GM18858 (cell line): ENCODE measurements at regions not wholly inside any gene's neighbourhood (a gene's known extent, or its start where the extent isn't known, plus 50 kb on each side); places are given as distances from the start of the nearest gene placed in this dataset.

Experiments used
- ATAC-seq: cut with Tn5 transposase; IDR thresholded peaks from one replicate; pipeline ENCODE4 v1.9.1; 2021; ENCODE audit not compliant: unreplicated experiment

DNA sequence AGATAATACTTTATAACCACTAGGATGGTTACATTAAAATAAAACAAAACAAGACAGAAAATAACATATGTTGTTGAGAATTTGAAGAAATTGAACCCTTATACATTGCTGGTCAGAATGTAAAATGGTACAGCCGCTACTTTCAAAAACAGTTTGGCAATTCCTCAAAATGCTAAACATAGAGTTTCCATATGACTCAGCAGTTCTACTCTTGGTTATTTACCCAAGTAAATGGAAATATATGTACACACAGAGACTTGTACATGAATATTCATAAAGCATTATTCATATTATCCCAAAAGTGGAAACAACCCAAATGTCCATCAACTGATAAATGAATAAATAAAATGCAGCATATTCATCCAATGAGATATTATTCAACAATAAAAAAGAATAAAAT, 92.5 kb upstream of the LRATD1 start:
- ATAC-seq: no peak

- no peak for ATAC-seq
These were observed 89.2 kb upstream of the LRATD1 start for GRCh38 chr2:14543284-14543683.

GRCh38 chr2:14544247-14544646, 88.3 kb upstream of the LRATD1 start:
- no peak for ATAC-seq

- ATAC-seq: no peak
These were observed 84.7 kb upstream of the LRATD1 start for GRCh38 chr2:14547830-14548229.

- no peak for ATAC-seq
These were observed 81.9 kb upstream of the LRATD1 start for GRCh38 chr2:14550658-14551057.

DNA sequence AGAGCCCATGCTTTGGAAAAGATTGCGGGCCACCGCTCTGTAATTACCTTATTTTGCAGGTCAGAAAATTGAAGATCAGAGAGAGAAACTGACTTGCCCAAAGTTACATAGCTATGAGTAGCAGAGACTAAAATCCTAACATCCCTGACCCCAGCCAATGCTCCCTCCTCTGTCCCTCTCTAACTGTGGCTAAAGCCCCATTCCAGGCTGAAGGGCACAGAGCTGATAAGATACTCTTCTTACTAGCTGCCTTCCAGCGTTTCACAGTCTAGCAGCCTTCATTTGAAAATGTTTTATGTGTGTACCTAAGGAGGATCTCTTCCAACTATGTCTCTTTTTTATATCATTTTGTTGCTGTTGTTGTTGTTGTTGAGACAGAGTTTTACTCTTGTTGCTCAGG, 81.4 kb upstream of the LRATD1 start:
- ATAC-seq: no peak

DNA sequence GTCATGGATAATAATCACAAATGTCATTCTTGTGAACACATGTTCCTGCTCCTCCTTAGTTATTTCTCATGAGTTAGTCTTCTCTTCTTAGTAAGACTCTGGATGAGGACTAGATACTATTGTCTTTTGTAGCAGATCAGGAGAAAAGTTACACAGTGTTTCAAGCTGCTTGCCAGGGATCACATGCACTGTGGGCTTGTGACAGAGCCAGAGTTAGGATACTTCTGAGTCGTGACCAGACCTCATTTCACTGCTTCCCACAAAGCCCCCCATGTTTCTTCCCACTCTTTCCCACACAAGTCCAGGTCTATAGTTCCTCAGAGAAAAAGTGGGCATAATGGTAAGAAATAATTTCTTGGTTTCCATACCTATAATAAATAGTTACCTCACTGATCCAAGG, 80.2 kb upstream of the LRATD1 start:
- ATAC-seq: no peak

- no peak for ATAC-seq
These were observed 79.7 kb upstream of the LRATD1 start for GRCh38 chr2:14552818-14553217.

DNA sequence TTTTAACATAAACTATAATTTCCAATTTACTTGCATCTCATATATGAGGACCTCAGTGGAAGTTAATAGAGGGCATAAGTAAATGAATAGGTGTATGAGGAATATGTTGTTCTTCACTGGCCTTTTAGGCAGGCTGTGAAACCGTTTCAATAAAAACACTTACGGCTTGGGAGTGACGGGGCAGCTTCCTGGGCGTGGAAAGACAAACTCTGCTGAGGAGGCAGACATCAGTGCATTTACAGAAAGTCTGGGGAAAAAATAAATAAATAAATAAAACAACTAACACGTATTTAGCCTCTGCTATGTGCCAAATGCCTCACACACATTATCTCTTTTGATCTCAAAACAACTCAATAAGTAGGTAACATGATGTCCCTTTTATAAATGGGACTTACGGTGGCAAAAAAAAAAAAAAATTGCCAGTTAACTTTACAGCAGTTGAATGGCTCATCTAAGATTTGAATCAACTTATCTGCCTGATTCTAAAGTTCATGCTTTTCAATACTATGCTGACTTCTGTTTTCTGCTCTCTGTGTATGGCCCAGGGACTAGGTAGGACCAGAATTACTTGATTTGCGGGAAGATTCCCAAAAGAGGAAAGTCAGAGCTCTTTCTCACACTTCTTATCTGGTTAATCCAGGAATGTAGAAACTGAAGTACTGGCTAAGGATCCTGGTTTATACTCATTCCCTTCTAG, 77.5 kb upstream of the LRATD1 start:
- no peak for ATAC-seq

DNA sequence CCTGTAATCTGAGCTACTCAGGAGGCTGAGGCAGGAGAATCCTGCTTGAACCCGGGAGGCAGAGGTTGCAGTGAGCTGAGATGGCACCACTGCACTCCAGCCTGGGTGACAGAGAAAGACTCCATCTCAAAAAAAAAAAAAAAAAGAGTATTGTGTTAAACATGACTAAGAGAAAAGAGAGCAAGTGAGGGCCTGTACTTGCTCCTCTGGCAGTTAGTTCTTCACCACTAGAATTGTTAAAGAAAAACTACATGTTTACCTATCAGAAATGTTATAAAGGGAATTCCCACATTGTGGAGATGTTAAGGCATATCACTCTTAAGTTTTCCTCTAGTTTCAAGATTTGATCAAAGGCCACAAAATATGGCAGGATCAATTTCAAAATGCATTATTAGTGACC, 75.4 kb upstream of the LRATD1 start:
- ATAC-seq: no peak

DNA sequence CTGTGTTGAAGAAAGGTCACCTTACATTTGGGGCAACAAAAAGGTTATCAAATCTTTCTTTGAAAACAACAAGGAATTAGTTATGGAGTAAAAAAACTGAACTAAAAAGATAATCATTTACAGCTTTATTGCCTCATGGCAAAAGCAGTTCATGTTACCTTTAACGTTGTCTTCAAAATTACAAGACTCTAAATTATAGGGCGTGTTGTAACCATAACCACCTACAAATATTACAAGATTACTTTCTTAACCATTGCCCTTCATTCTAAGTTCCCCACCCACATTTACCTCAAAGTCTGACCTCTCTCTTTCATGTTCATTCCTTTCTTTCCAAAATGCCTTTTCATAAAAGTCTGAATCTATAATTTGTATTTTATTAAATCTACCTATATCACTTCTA, 74.6 kb upstream of the LRATD1 start:
- no peak for ATAC-seq

GRCh38 chr2:14558335-14558919, 74.1 kb upstream of the LRATD1 start:
- no peak for ATAC-seq

- no peak for ATAC-seq
These were observed 71.8 kb upstream of the LRATD1 start for GRCh38 chr2:14560716-14561115.

GRCh38 chr2:14563324-14563723, 69.2 kb upstream of the LRATD1 start:
- ATAC-seq: no peak

GRCh38 chr2:14565666-14566065, 66.9 kb upstream of the LRATD1 start:
- no peak for ATAC-seq

GRCh38 chr2:14567561-14567960, 65.0 kb upstream of the LRATD1 start:
- no peak for ATAC-seq

GRCh38 chr2:14569294-14569693, 63.2 kb upstream of the LRATD1 start:
- ATAC-seq: no peak

DNA sequence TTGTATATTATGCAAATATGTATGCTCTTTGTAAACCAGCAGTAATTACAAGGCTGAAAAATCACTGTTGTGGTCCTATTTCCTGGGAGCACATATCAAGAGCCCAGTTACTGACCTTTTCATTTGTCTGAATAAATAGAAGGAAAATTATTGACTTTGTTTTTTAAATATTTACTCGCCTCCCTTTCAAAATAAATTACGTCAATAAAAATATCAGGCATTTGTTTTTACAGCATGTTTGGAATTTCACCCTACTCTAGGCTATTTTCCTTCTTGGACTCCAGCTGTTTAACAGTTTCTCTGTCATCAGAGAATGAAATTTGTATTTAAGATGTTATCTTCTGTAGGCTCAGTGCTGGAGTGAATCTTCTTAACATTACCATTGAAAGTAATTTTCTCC, 59.9 kb upstream of the LRATD1 start:
- no peak for ATAC-seq

GRCh38 chr2:14577843-14578242, 54.7 kb upstream of the LRATD1 start:
- ATAC-seq: no peak
